ENCODE measurements at regions not wholly inside any gene's neighbourhood (a gene's known extent, or its start where the extent isn't known, plus 50 kb on each side); places are given as distances from the start of the nearest gene placed in this dataset.
"Not testable (repeated sequence)": the region's sequence is repeated elsewhere in the genome, so short reads cannot be mapped to it uniquely, and the experiment has no call there.

DNA sequence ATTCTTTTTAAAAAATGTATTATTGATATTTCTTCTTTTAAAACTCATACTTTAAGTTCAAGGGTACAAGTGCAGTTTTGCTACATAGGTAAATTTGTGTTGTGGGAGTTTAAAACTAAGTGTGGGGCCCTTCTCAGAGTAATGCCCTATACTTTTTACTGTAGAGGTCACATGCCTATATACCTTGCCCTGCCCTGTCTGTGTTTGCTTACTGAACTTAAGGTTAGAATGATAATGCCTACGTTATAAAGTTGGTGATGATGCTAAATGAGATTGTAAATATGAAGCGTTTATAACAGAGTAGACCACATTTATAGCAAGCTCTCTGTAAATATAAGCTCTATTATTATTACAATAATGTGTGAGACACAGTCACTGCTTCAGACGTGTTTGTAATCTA, 261.9 kb downstream of the RASSF9 start:
- DNase-seq (ENCODE audit: low read depth in 2 of 2) = no peak

DNA sequence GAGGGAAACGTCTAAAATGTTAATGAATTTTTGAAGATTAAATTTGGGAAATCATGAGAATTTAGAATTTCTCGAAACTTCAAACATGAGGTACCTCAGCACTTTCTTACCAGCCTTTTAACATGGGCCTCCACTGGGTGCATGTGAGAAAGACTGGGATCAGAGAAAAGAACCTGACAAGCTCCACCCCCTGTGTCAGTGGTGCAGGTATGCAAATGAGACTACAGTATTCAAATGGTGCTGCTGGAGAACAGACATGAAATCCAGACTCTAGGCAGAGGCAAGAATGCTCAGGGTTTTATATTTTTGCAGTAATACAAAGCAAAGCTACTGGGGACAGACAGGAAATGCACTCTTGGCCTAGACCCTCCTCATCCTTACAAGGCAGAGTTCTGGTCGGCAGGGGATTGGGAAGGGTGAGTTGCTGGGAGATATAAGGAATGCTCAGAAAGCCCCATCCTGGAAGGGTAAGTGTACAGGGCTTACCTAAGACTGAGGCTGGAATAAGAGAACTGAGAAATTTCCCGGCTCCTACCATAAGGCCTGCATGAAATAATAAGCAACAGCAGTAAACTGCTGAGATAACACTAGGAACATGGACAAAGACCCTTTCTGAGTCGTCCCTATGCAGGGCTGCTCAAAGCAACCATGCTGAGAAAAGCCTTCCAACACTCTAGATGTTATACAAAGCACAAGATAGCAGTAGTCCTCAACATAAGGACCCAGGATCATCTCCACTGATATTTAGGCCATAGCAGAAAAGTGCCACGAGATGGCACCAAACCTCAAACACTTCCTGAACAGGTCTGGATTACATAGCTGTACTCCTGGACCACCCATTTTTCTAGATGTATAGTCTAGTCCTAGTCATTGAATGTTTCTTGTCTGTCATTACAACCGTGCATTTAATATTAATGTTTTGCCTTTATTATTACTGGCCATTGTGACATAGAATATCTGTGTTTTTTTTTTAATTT, 260.8 kb downstream of the RASSF9 start:
- DNase-seq (ENCODE audit: low read depth in 2 of 2) = no peak

DNA sequence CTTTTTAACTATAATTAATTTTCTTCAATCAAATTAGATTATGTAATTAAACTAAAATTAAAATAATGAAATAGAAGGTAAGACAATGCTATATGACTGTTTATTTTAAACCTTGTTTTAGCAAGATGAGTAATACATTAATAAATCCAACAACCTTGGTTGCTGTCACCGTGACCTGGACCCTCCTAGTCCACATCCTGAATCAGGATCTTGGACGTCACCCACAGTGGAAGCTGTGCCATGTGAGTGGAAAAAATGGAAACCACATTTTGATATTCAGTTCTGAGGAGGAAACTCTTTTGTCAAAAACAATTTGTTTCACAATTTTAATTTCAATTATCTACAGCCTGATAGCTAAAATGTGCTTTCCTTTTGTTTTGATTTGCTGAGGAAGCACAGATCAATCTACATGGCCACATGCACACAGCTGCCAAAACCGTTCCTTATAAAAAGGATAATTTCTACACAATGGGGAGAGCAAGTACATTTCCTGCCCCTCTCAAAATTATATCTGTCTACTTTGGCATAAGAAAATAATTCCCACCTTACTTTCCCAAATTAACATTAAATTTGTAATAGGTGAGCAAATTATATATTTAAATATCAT, 255.5 kb downstream of the RASSF9 start:
- no peak for DNase-seq (ENCODE audit: low read depth in 2 of 2)

- DNase-seq (ENCODE audit: low read depth in 2 of 2) = no peak
Measured at GRCh38 chr12:85587158-85587557, 249.1 kb downstream of the RASSF9 start.

- DNase-seq (ENCODE audit: low read depth in 2 of 2) = no peak
Measured at GRCh38 chr12:85588221-85588620, 248.0 kb downstream of the RASSF9 start.

DNA sequence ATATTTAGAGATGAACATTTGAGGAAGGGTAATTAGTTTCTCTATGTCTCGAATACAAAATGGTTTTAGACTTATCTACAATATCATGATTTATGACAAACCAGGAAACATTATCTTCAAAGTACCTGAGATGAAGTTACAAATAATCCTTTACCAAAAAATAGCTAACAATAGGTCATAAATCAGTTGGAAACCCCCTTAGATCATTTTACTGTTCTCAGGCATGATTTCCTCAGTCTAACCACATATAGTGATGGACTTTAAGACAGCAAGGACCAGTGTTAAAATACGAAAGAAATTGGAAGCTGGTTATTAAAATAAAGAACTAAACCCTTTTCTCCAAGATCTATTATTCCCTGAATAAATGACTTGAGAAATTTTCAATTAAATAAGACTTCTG, 235.4 kb downstream of the RASSF9 start:
- DNase-seq (ENCODE audit: low read depth in 2 of 2) = no peak

DNA sequence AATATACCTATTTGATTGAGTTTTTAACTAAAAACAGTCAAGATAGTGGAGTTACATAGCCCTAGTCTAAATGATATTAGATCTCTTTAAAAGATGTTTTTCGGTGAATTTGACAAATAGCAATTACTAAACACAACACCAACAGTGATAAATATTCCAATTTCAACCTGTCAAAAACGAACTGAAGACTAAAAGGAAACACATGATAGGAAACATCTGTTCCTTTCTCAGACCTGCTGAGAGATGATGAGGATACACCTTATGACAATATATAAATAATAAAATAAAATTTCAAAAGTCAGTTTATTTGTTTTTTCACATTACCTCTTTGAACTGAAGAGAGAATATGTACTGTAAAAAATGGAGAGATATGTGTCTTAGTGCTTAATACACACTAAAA, 232.7 kb downstream of the RASSF9 start:
- no peak for DNase-seq (ENCODE audit: low read depth in 2 of 2)

DNA sequence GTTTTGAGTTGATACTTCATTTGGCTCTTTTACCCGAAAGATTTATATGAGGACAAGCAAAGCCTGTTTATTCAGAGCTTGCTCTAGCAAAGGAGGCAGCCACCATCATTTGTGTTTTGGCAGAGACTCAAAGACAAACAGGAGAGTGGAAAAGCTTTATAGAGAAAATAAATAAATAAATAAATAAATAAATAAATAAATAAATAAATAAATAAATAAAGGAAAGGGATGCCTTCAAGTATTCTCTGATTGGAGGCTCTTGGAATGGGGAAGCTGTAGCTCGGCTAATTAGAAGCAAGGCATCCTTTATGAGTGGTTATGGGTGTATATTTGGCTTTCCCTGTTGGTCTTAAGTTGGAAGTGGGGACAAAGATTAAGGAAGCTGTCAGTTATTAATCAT, 229.8 kb downstream of the RASSF9 start:
- DNase-seq (ENCODE audit: low read depth in 2 of 2) = no peak

DNA sequence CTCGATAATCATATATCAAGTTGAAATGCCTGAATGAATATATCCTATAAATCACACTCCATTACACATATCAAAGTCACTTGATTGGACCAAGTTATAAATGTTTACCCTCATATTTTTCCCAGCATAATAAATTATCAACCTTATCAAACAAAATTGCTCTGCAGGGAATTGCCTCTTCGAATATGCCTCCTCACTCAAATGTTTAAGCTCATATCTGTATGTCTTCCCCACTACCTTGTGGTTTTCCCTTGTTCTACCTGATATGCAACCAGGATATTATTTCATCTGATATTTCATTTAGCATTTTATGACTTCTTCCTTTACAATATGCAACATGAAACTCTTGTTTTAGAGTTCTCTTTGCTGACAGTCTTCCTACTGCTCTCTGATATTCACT, 226.4 kb downstream of the RASSF9 start:
- no peak for DNase-seq (ENCODE audit: low read depth in 2 of 2)

DNA sequence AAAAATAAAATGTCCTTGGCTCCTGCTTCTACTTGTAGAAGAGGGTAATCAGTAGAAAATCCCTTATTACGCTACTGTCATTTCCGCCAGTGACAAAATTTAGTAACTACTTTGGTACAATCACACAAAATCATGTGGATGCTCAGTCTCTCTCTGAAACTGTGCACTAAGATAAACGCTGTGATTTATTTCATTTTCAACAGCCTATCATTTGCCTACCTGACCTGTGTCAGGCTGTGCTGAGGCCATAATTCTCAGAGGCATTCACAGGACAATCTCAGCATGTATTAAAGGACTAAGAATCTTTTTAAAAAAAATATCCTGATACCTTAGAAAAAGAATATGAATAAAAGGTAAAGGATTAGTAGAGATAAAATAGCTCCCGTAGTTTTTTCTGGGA, 226.0 kb downstream of the RASSF9 start:
- DNase-seq (ENCODE audit: low read depth in 2 of 2) = no peak

GRCh38 chr12:85616201-85616600, 220.0 kb downstream of the RASSF9 start:
- DNase-seq (ENCODE audit: low read depth in 2 of 2) = no peak

DNA sequence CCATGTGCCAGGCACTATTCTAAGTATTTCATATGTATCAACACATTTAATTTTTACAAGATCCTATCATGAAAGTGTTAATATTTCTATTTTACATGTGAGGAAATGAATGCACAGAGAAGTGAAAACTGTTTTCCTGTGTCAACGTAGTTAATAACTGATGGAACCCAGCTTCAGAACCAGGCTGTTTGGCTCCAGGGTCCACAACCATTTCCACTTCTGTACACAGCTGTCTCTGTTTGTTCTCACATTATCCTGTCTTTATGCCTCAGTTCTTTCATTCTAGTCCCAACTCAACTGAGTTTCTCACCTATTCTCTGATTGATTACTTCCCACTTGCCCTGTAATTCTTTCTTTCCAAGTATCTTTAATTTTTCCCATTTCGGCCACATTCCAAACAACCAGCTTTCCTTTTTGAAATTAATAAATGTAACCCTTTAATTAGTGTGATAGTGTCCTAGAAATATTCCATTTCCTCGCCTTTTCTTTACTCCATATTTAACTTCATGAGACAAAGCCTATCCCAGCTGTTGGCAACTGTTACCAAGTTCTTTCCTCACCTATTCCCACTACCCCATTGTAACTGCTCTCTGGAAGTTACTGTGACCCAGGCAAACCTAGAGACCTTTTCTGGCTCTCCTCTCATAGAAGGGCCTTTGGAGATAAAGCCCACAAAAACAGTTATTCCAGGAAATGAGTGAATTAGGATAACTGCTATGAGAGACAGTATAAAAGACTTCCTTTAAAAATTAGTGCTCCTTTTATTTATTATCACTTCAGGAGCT, 218.7 kb downstream of the RASSF9 start:
- DNase-seq (ENCODE audit: low read depth in 2 of 2) = no peak

DNA sequence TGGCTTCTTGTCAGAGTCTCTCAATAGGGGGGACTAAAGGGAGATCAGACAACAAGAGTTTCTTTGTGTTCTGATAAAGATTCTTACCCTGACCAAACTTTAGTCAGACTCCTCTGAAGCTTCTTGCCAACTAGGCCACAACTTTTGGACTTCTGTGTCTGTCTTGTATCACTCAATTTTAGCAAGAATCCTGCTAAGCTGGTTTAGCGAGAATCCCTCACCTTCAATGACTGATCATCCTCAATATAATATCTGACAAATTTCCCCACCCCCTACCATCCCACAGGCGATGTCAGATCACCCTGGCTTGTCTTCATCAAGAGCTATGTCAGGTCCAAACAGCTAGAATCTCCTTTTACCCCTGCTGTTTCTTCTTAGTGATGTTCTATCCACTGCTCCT, 215.2 kb downstream of the RASSF9 start:
- DNase-seq (ENCODE audit: low read depth in 2 of 2) = no peak

GRCh38 chr12:85623763-85624162, 212.4 kb downstream of the RASSF9 start:
- DNase-seq (ENCODE audit: low read depth in 2 of 2) = no peak

GRCh38 chr12:85625467-85625866, 210.7 kb downstream of the RASSF9 start:
- no peak for DNase-seq (ENCODE audit: low read depth in 2 of 2)

- DNase-seq (ENCODE audit: low read depth in 2 of 2) = no peak
Measured at GRCh38 chr12:85626001-85626783, 210.0 kb downstream of the RASSF9 start.

DNA sequence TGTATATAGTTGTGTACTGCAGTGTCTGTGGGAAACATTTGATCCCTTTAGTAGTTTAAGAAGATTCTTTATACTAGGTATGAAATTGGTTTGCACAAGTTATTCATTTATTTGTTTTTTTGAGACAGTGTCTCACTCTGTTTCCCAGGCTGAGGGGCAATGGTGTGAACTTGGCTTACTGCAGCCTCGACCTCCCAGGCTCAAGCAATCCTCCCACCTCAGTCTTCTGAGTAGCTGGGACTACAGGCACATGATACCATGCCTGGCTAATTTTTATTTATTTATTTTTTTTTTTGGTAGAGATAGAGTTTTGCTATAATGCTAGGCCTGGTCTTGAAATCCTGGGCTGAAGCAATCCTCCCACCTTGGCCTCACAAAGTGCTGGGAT, 209.4 kb downstream of the RASSF9 start:
- no peak for DNase-seq (ENCODE audit: low read depth in 2 of 2)

DNA sequence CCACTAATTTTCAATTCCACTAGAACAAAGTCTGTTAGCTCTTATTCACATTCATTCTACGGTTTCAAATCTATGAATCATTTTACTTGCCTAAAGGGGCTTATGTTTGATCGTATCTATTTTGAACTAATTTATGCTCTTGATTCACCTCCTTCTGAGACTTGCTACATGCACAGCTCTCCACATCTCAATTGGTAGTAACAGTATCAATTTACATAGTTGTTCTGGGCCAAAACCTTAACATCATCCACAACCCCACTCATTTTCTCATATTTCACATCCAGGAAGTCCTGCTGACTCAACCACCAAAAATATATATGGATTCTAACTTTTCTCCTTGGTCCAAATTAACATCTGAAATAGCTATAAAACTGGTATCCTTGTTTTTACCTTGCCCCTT, 208.6 kb downstream of the RASSF9 start:
- DNase-seq (ENCODE audit: low read depth in 2 of 2) = no peak

DNA sequence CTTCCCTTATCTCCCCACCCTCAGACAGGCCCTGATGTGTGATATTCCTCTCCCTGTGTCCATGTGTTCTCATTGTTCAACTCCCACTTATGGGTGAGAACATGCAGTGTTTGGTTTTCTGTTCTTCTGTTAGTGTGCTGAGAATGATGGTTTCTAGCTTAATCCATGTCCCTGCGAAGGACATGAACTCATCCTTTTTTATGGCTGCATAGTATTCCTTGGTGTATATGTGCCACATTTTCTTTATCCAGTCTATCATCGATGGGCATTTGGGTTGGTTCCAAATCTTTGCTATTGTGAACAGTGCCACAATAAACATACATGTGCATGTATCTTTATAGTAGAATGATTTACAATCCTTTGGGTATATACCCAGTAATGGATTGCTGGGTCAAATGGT, 207.6 kb downstream of the RASSF9 start:
- DNase-seq (ENCODE audit: low read depth in 2 of 2) = not testable (repeated sequence)

- DNase-seq (ENCODE audit: low read depth in 2 of 2) = no peak
Measured at GRCh38 chr12:85630851-85631250, 205.4 kb downstream of the RASSF9 start.

DNA sequence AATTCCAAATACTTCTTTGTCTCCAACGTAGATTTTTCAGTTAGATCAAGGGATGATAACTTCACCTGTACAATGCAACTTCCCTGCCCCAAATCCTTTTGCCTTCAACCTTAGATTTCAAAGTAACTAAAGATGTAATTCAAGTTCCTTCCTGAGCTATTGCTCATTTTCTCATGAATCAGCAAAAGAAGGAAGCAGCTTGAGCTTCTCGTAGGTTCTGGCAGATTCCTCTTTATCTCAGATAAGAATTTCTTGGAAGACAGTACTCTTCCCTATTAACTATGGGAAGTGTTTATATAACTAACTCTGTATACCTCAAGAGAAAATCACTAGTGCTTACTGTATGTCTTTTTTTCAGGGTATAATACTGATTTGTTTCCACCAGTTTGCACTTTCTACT, 203.8 kb downstream of the RASSF9 start:
- DNase-seq (ENCODE audit: low read depth in 2 of 2) = no peak

GRCh38 chr12:85633491-85633890, 202.7 kb downstream of the RASSF9 start:
- no peak for DNase-seq (ENCODE audit: low read depth in 2 of 2)

Measured in stimulated activated CD4-positive, alpha-beta T cell treated with anti-CD3 and anti-CD28 coated beads, Interleukin-4, amount 100 ng/mL, for 48 hours (primary cell).